ENCODE measurements at regions not wholly inside any gene's neighbourhood (a gene's known extent, or its start where the extent isn't known, plus 50 kb on each side); places are given as distances from the start of the nearest gene placed in this dataset.

- TF ChIP-seq, protein P1, sequence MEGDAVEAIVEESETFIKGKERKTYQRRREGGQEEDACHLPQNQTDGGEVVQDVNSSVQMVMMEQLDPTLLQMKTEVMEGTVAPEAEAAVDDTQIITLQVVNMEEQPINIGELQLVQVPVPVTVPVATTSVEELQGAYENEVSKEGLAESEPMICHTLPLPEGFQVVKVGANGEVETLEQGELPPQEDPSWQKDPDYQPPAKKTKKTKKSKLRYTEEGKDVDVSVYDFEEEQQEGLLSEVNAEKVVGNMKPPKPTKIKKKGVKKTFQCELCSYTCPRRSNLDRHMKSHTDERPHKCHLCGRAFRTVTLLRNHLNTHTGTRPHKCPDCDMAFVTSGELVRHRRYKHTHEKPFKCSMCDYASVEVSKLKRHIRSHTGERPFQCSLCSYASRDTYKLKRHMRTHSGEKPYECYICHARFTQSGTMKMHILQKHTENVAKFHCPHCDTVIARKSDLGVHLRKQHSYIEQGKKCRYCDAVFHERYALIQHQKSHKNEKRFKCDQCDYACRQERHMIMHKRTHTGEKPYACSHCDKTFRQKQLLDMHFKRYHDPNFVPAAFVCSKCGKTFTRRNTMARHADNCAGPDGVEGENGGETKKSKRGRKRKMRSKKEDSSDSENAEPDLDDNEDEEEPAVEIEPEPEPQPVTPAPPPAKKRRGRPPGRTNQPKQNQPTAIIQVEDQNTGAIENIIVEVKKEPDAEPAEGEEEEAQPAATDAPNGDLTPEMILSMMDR (IDR thresholded peaks at IDR 0.05): no peak
- TF ChIP-seq POLR2A (IDR thresholded peaks at IDR 0.05): no peak
These were observed 219.5 kb upstream of the GYPC start for GRCh38 chr2:126436411-126436810.
